ENCODE measurements at regions not wholly inside any gene's neighbourhood (a gene's known extent, or its start where the extent isn't known, plus 50 kb on each side); places are given as distances from the start of the nearest gene placed in this dataset.

GRCh38 chr11:70517988-70518907 lies 119.9 kb downstream of the CTTN start:
- TF ChIP-seq ZBTB7A (IDR thresholded peaks at IDR 0.05; ENCODE audit: low read depth) (no peak), MAX (IDR thresholded peaks at IDR 0.05) (no peak), TAF1 (IDR thresholded peaks at IDR 0.05; ENCODE audit: low read depth) (no peak), RAD21 (IDR thresholded peaks at IDR 0.05; ENCODE audit: low read depth) (no peak)

- no peak for TF ChIP-seq MAX (IDR thresholded peaks at IDR 0.05)
Observed at GRCh38 chr11:70519117-70519516, 120.8 kb downstream of the CTTN start.

GRCh38 chr11:70521475-70522308 lies 123.4 kb downstream of the CTTN start:
- TF ChIP-seq CEBPB (IDR thresholded peaks at IDR 0.05) = no peak
- TF ChIP-seq EGR1 (IDR thresholded peaks at IDR 0.05) = no peak
- no peak for TF ChIP-seq TAF1 (IDR thresholded peaks at IDR 0.05; ENCODE audit: low read depth)
- no peak for TF ChIP-seq TEAD4 (IDR thresholded peaks at IDR 0.05)
- TF ChIP-seq NFIC (IDR thresholded peaks at IDR 0.05) = no peak
- no peak for TF ChIP-seq FOXM1 (IDR thresholded peaks at IDR 0.05; ENCODE audit: borderline replicate concordance, low read depth)
- no peak for TF ChIP-seq MAX (IDR thresholded peaks at IDR 0.05)
- no peak for TF ChIP-seq REST (IDR thresholded peaks at IDR 0.05; ENCODE audit: low read depth)
- no peak for TF ChIP-seq TCF12 (IDR thresholded peaks at IDR 0.05; ENCODE audit: low read depth)

GRCh38 chr11:70522309-70522592 lies 123.9 kb downstream of the CTTN start:
- no peak for TF ChIP-seq CEBPB (IDR thresholded peaks at IDR 0.05)
- no peak for TF ChIP-seq YY1 (IDR thresholded peaks at IDR 0.05; ENCODE audit: low read depth)
- no peak for TF ChIP-seq USF1 (IDR thresholded peaks at IDR 0.05)
- no peak for TF ChIP-seq ZBTB7A (IDR thresholded peaks at IDR 0.05; ENCODE audit: low read depth)
- TF ChIP-seq MAX (IDR thresholded peaks at IDR 0.05) = no peak
- no peak for TF ChIP-seq CREB1 (IDR thresholded peaks at IDR 0.05; ENCODE audit: low read depth)
- TF ChIP-seq NFIC (IDR thresholded peaks at IDR 0.05) = no peak
- no peak for TF ChIP-seq RAD21 (IDR thresholded peaks at IDR 0.05; ENCODE audit: low read depth)
- no peak for TF ChIP-seq TCF12 (IDR thresholded peaks at IDR 0.05; ENCODE audit: low read depth)
- TF ChIP-seq REST (IDR thresholded peaks at IDR 0.05; ENCODE audit: low read depth) = no peak
- TF ChIP-seq TEAD4 (IDR thresholded peaks at IDR 0.05) = no peak
- TF ChIP-seq EGR1 (IDR thresholded peaks at IDR 0.05) = no peak
- no peak for TF ChIP-seq TAF1 (IDR thresholded peaks at IDR 0.05; ENCODE audit: low read depth)
- no peak for TF ChIP-seq EP300 (IDR thresholded peaks at IDR 0.05; ENCODE audit: borderline replicate concordance)
- TF ChIP-seq FOXM1 (IDR thresholded peaks at IDR 0.05; ENCODE audit: borderline replicate concordance, low read depth) = no peak

GRCh38 chr11:70522593-70523311 lies 124.4 kb downstream of the CTTN start:
- TF ChIP-seq RAD21 (IDR thresholded peaks at IDR 0.05; ENCODE audit: low read depth) (no peak), CREB1 (IDR thresholded peaks at IDR 0.05; ENCODE audit: low read depth) (no peak), TAF1 (IDR thresholded peaks at IDR 0.05; ENCODE audit: low read depth) (no peak), NFIC (IDR thresholded peaks at IDR 0.05) (no peak), TEAD4 (IDR thresholded peaks at IDR 0.05) (no peak), MAX (IDR thresholded peaks at IDR 0.05) (no peak), CEBPB (IDR thresholded peaks at IDR 0.05) (no peak), TCF12 (IDR thresholded peaks at IDR 0.05; ENCODE audit: low read depth) (no peak), EP300 (IDR thresholded peaks at IDR 0.05; ENCODE audit: borderline replicate concordance) (no peak), EGR1 (IDR thresholded peaks at IDR 0.05) (no peak), REST (IDR thresholded peaks at IDR 0.05; ENCODE audit: low read depth) (no peak), FOXM1 (IDR thresholded peaks at IDR 0.05; ENCODE audit: borderline replicate concordance, low read depth) (no peak), USF1 (IDR thresholded peaks at IDR 0.05) (no peak), ZBTB7A (IDR thresholded peaks at IDR 0.05; ENCODE audit: low read depth) (no peak), YY1 (IDR thresholded peaks at IDR 0.05; ENCODE audit: low read depth) (no peak)
